ENCODE measurements at regions not wholly inside any gene's neighbourhood (a gene's known extent, or its start where the extent isn't known, plus 50 kb on each side); places are given as distances from the start of the nearest gene placed in this dataset.
"Not testable (repeated sequence)": the region's sequence is repeated elsewhere in the genome, so short reads cannot be mapped to it uniquely, and the experiment has no call there.

- no peak for DNase-seq
Measured at GRCh38 chr3:4228295-4228694, 74.9 kb upstream of the SETMAR start.

GRCh38 chr3:4231041-4231440, 72.1 kb upstream of the SETMAR start:
- no peak for DNase-seq

- DNase-seq: no peak
Measured at GRCh38 chr3:4232798-4233197, 70.4 kb upstream of the SETMAR start.

- no peak for DNase-seq
Measured at GRCh38 chr3:4233488-4233887, 69.7 kb upstream of the SETMAR start.

- no peak for DNase-seq
Measured at GRCh38 chr3:4234889-4235288, 68.3 kb upstream of the SETMAR start.

GRCh38 chr3:4235690-4236089, 67.5 kb upstream of the SETMAR start:
- no peak for DNase-seq

GRCh38 chr3:4241595-4242170, 61.5 kb upstream of the SETMAR start:
- DNase-seq: no peak

- no peak for DNase-seq
Measured at GRCh38 chr3:4245671-4246070, 57.5 kb upstream of the SETMAR start.

GRCh38 chr3:4247391-4247790, 55.8 kb upstream of the SETMAR start:
- no peak for DNase-seq

- DNase-seq: no peak
Measured at GRCh38 chr3:4250064-4250463, 53.1 kb upstream of the SETMAR start.

GRCh38 chr3:4251412-4251811, 51.8 kb upstream of the SETMAR start:
- no peak for DNase-seq

- DNase-seq: not testable (repeated sequence)
Measured at GRCh38 chr3:4253072-4253832, 49.9 kb upstream of the SETMAR start.

Measured in stimulated activated CD4-positive, alpha-beta T cell treated with anti-CD3 and anti-CD28 coated beads, Interleukin-1b, Interleukin-23, amount 100 ng/mL, for 48 hours (primary cell).